ENCODE measurements at regions not wholly inside any gene's neighbourhood (a gene's known extent, or its start where the extent isn't known, plus 50 kb on each side); places are given as distances from the start of the nearest gene placed in this dataset.

GRCh38 chr2:147709655-147710054, 135.2 kb upstream of the ACVR2A start:
- no peak for TF ChIP-seq CTCF (IDR thresholded peaks at IDR 0.05)
- H3K27ac Mint-ChIP-seq (ENCODE audit: unreplicated experiment) = no peak overlapping the region
- peaks cover 12% of the 10 kb centered on the region for H3K9me3 Mint-ChIP-seq (ENCODE audit: unreplicated experiment)
- H3K4me3 Mint-ChIP-seq (ENCODE audit: unreplicated experiment) = no peak overlapping the region
- DNase-seq (ENCODE audit: extremely low spot score, unreplicated experiment) = no peak
- peaks cover 35% of the 10 kb centered on the region for H3K4me1 Mint-ChIP-seq (ENCODE audit: unreplicated experiment)
- peaks cover 8% of the 10 kb centered on the region for H3K36me3 Mint-ChIP-seq (ENCODE audit: unreplicated experiment)
- no peaks in the 10 kb centered on the region for H3K27me3 Mint-ChIP-seq (ENCODE audit: unreplicated experiment)

GRCh38 chr2:147703171-147703570, 141.7 kb upstream of the ACVR2A start:
- H3K27ac Mint-ChIP-seq (ENCODE audit: unreplicated experiment) = no peak overlapping the region
- no peaks in the 10 kb centered on the region for H3K9me3 Mint-ChIP-seq (ENCODE audit: unreplicated experiment)
- H3K36me3 Mint-ChIP-seq (ENCODE audit: unreplicated experiment) = no peaks in the 10 kb centered on the region
- no peaks in the 10 kb centered on the region for H3K27me3 Mint-ChIP-seq (ENCODE audit: unreplicated experiment)
- H3K4me3 Mint-ChIP-seq (ENCODE audit: unreplicated experiment) = no peak overlapping the region
- TF ChIP-seq CTCF (IDR thresholded peaks at IDR 0.05) = no peak
- DNase-seq (ENCODE audit: extremely low spot score, unreplicated experiment) = no peak
- H3K4me1 Mint-ChIP-seq (ENCODE audit: unreplicated experiment) = peaks cover 6% of the 10 kb centered on the region

GRCh38 chr2:147698166-147698565, 146.7 kb upstream of the ACVR2A start:
- Mint-ChIP-seq H3K4me1 (ENCODE audit: unreplicated experiment) (no peaks in the 10 kb centered on the region), H3K9me3 (ENCODE audit: unreplicated experiment) (peaks cover 3% of the 10 kb centered on the region), H3K4me3 (ENCODE audit: unreplicated experiment) (no peak overlapping the region), H3K27ac (ENCODE audit: unreplicated experiment) (no peak overlapping the region), H3K36me3 (ENCODE audit: unreplicated experiment) (no peaks in the 10 kb centered on the region), H3K27me3 (ENCODE audit: unreplicated experiment) (no peaks in the 10 kb centered on the region)
- no peak for TF ChIP-seq CTCF (IDR thresholded peaks at IDR 0.05)
- no peak for DNase-seq (ENCODE audit: extremely low spot score, unreplicated experiment)

DNA sequence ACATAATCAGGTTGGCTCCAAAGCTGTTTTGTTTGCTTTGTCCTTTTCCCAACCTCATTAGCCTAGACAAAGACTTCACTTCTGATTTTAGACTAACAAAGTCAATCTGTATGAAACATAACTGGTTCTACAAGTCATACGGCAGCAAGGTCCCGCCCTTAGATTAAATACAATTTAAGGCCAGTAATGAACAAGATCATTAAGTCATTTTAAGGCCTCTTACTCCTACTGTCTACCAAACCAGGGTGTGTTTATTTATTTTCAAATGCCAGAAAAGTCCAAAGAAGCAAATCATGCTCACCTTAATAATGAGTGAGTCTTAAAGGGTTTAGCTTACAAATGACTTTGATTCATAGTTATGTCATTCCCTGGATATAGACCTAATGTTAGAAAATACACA, 148.4 kb upstream of the ACVR2A start:
- no peak for DNase-seq (ENCODE audit: extremely low spot score, unreplicated experiment)
- Mint-ChIP-seq H3K27me3 (ENCODE audit: unreplicated experiment) (no peaks in the 10 kb centered on the region), H3K27ac (ENCODE audit: unreplicated experiment) (no peak overlapping the region), H3K36me3 (ENCODE audit: unreplicated experiment) (no peaks in the 10 kb centered on the region), H3K4me3 (ENCODE audit: unreplicated experiment) (no peak overlapping the region), H3K4me1 (ENCODE audit: unreplicated experiment) (no peaks in the 10 kb centered on the region), H3K9me3 (ENCODE audit: unreplicated experiment) (peaks cover 3% of the 10 kb centered on the region)
- no peak for TF ChIP-seq CTCF (IDR thresholded peaks at IDR 0.05)

GRCh38 chr2:147689220-147689909, 155.5 kb upstream of the ACVR2A start:
- Mint-ChIP-seq H3K9me3 (ENCODE audit: unreplicated experiment) (no peaks in the 10 kb centered on the region), H3K27ac (ENCODE audit: unreplicated experiment) (no peak overlapping the region), H3K27me3 (ENCODE audit: unreplicated experiment) (no peaks in the 10 kb centered on the region), H3K4me3 (ENCODE audit: unreplicated experiment) (no peak overlapping the region), H3K36me3 (ENCODE audit: unreplicated experiment) (no peaks in the 10 kb centered on the region), H3K4me1 (ENCODE audit: unreplicated experiment) (no peaks in the 10 kb centered on the region)
- no peak for TF ChIP-seq CTCF (IDR thresholded peaks at IDR 0.05)
- DNase-seq (ENCODE audit: extremely low spot score, unreplicated experiment) = no peak

All from osteocyte (in vitro differentiated cells).